GM12892 (cell line): ENCODE measurements at regions not wholly inside any gene's neighbourhood (a gene's known extent, or its start where the extent isn't known, plus 50 kb on each side); places are given as distances from the start of the nearest gene placed in this dataset.

Experiments
- POLR2A ChIP-seq: IDR thresholded peaks from 2 replicates; pipeline ENCODE4 v1.6.1; 2011; ENCODE audit warnings: low read depth, low read length, control low read depth
- POLR2AphosphoS5 ChIP-seq: IDR thresholded peaks from 2 replicates; pipeline ENCODE4 v1.6.1; 2011; ENCODE audit warnings: low read depth, low read length, control low read depth

- no peak for TF ChIP-seq POLR2A
- TF ChIP-seq POLR2AphosphoS5: no peak
These were observed 54.4 kb upstream of the MARCKS start for GRCh38 chr6:113802779-113803178.
